HG03565 (cell line): ENCODE measurements at regions not wholly inside any gene's neighbourhood (a gene's known extent, or its start where the extent isn't known, plus 50 kb on each side); places are given as distances from the start of the nearest gene placed in this dataset.
"Not testable (repeated sequence)": the region's sequence is repeated elsewhere in the genome, so short reads cannot be mapped to it uniquely, and the experiment has no call there.

ENCODE experiments used
- ATAC-seq: cut with Tn5 transposase; IDR thresholded peaks from one replicate; pipeline ENCODE4 v1.9.1; 2021; ENCODE audit warnings: mild to moderate bottlenecking, moderate library complexity; ENCODE audit not compliant: unreplicated experiment

DNA sequence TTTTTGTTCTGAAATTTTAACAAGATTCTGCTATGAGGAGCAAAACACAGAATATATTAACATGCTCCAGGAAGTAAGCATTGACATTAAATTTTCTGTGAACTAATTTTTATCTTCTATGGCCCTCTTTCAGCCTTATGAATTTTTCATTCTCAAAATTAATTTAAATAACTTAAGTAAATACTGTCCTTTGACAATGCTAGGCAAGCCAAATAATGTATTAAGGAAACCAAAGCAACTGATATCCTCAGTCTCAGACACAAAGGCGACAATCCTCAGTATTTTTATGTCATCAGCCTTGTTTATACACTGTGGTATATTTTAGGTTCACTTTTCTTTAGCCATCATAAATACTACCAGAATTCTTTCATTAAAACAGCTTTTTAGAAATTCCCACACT lies 159.8 kb downstream of the CGGBP1 start:
- no peak for ATAC-seq

DNA sequence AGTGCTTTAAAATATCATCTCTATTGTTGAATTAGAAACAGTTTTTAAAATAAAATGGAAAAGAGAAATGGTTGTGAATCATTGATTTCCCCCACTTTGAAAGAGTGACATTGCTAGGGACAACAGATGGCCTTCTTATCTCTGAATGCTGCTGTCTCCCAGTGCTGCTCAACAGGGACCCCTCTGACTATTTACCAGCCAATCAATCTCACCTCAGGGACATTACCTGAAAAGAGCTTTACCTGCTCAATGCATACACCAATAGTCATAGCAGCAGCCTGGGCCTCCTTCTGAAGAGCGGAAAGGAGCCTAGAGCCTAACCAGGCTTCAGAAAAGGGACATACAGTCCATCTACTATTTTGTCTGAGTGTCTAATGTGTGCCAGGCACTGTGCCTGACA lies 162.8 kb downstream of the CGGBP1 start:
- no peak for ATAC-seq

DNA sequence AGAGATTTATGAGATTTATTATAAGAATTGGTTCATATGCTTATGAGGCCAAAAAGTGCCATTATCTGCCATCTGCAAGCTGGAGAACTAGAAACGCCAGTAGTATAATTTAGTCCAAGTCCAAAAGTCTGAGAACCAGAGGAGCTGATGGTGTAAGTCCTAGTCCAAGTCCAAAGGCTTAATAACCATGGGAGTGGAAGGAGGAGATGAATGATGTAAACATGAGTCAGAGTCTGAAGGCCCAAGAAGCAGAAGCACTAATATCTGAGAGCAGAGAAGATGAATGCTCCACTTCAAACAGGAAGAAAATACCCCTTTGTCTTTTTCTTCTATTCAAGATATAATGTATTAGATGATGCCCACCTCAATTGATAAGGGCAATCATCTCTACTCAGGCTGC lies 185.7 kb downstream of the CGGBP1 start:
- ATAC-seq, result no peak

DNA sequence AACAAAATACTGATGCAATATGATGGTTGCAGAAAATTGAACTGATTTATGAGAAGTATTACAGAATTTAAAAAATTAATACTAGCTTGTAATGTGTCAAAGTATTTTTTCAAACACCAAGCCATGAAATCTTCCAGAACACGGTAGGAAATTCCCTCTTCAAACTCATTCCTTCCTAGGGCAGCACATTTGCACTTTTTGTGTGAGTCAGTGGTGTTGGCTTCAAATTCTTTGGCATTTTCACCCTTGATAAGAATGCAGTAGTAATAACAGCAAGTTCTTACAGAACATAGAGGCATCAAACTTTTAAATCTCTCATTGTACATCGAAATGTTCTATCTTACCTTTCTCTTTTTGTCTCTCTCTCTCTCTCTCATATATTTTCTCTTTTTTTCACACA lies 191.8 kb downstream of the CGGBP1 start:
- no peak for ATAC-seq

DNA sequence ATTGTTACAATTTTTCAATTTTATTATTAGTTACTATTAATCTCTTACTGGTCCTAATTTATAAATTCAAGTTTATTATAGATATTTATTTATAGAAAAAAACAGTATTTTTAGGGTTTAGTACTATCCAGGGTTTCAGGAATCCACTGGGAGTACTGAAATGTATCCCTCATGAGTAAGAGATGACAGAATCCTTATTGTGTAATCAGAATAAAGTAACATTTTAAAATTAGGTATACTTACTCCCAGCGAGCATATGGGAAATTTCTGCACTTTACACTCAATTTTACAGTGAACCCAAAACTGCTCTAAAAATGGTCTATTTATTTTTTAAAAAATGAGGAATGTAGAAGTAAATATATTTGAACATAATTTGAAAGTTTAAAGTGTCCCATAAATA lies 202.7 kb downstream of the CGGBP1 start:
- no peak for ATAC-seq

DNA sequence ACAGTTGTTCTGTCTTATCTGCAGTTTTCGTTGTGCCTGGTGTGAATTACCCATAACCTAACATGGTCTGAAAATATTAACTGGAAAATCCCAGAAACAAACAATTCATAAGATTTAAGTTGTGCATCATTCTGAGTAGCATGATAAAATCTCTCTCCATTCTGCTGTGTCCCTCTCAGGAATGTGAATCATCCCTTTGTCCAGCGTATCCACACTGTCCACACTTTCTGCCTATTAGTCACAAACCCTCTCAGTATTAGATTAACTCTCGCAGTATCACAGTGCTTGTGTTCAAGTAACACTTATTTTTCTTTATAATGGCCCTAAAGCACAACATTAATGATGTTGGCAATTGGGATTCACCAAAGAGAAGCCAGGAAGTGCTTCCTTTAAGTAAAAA lies 203.2 kb downstream of the CGGBP1 start:
- ATAC-seq, result no peak

DNA sequence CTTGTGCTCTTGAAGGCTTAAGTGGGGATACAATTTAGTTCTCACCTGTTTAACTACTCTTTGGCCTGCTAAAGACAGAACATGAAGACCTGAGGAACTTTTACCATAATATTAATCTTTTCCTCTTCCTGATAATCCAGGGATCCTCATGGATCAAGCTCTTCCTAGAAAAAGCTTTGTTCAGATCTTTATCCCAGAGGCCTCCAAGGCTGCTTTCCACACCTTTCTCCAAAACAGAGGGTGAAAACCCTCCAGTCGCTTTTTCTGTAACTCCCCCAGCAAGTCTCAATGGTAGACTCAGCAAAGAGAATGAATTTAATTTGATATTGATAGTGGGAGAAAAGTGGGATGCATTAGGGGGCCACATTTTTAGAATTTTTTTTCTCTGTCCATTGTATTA lies 203.6 kb downstream of the CGGBP1 start:
- no peak for ATAC-seq

DNA sequence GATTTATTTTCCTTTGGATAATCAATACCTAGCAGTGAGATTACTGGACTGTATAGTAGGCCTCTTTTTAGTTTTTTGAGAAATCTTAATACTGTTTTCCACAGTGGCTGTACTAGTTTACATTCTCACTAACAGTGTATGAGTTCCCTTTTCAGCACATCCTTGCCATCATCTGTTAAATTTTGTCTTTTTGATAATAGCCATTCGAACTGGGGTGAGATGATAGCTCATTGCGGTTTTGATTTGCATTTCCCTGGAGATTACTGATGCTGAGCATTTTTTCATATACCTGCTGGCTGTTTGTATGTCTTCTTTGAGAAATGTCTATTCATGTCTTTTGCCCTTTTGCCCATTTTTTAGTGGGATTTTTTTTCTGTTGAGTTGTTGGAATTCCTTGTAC lies 210.8 kb downstream of the CGGBP1 start:
- no peak for ATAC-seq

DNA sequence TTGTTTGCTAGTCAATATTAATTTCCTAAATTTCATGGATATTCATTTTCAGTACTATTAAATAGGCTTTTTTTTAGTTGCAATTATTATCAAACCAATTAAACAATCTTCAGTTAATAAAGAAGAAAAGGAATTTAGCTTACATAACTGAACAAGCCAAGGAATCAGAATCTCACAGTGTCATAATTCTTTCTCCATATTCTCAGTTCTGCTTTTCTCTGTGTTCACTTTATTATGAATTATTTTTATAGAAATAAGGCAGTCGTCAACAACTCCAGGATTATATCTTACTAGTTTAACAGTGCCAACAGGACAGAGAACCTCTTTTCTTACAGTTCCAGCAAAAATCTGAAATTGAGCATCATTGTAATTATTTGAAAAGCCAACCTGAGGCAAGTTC lies 221.7 kb downstream of the CGGBP1 start:
- no peak for ATAC-seq

DNA sequence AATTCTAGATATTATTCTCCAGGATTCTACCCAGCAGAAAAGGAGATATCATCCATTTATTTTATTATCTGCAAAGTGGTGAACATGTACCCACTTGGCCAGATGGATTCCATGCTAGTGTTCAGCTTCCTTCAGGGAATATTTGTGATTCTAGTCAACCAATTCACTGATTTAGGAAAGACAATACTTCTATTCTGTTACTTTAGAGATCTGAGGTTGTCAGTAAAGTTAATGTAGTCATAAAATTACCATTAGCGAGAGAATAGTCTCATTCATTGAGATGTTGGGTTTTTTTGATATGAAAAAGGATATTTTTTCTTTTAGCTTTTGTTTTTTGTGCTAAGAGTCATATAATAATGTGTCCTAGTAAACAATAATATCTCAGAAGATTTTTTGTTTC lies 222.8 kb downstream of the CGGBP1 start:
- ATAC-seq, result no peak

DNA sequence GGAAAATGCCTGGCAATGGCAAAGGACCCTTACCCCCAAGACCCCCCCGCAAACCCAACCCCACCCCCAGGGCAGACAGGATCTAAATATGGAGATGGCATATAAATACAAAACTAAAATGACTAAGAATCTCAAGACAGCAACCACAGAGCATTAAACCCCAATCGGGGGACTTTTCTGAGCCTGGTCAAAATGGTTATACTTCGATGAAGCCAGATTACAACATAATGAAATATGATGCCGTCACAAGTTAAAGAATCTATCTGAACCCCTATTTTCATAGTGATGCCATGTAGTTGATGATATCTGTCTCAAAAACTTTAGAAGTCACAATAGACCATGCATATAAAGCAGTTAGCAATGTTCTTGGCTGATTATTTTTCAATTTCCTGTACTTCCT lies 223.6 kb downstream of the CGGBP1 start:
- ATAC-seq, result no peak

DNA sequence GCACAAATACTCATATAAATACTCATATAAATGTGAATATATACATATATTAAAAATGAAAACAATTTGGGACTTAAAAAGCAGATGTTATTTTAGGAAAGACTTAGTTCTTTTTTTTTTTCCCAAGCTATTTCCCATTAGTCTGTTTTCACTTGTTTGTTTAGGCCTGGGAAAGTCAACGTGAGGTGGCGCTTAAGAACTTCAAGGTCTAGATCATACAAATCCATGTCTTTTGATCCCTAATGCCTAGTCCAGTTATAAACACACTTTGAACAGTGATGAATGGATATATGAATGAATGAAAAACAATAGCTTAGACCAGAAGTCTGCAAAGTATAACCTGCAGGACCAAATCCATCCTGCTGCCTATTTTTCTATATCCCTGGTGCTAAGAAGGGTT lies 224.5 kb downstream of the CGGBP1 start:
- ATAC-seq, result no peak

DNA sequence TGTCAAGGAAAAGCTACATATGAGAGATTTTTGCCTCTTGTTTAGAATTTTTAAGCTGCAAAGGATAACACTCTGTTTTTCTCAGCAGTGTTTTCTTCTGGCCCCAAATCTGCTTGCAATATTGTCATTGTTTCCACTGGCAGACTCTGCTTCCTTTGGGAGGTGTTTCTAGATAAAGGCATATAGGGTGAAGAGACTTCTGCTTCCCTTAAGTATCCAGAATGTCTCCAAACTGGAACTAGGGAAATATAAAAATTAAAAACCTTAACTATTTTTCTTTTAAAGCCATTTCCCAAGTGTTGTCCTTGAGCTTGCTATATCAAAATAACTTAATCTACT lies 225.8 kb downstream of the CGGBP1 start:
- no peak for ATAC-seq

DNA sequence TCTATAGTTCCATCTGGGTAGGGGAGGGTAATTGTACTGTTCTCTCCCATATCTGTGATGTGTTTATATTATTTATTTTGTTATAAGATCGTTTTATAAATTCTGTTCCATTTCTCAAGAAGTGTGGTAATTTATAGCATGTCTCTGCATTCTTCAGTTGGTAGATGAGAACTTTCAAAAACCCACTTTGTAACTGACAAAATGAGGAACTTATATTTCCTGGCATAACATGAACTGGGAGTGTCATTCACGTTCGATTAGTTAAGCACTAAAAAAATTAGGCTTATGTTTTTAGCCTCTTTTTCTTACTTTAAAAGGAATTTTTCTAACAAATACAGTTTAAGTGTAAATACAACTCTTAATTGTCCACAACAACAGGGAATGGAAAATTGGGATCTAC lies 230.8 kb downstream of the CGGBP1 start:
- ATAC-seq, result no peak

DNA sequence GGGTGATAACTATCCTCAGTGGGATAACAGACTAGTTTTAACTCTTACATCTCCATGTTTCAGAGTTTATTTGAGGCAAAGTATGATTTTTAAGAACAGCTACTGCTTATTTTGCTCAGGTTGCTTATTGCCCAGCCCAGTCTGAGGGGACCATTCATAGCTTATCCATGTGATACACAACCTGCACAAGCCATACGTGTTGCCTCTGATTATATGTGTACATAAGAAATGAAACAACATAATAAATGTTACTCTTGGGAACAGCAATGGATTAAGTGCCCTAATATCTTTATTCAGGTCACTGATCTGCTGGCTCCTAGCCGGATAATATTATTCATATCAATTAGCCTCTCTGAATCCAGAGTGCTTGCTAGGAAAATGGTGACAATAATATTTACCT lies 236.2 kb downstream of the CGGBP1 start:
- no peak for ATAC-seq

DNA sequence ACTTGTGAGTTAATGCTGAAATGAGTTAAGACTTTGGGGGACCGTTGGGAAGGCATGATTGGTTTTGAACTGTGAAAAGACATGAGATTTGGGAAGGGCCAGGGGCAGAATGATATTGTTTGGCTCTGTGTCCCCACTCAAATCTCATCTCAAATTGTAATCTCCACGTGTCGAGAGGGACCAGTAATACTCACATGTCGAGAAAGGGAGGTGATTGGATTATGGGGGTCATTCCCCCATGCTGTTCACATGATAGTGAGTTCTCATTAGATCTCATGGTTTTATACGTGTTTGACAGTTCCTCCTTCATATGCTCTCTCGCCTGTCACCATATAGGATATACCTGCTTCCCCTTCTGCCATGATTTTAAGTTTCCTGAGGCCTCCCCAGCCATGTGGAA lies 245.3 kb downstream of the CGGBP1 start:
- ATAC-seq, result not testable (repeated sequence)

DNA sequence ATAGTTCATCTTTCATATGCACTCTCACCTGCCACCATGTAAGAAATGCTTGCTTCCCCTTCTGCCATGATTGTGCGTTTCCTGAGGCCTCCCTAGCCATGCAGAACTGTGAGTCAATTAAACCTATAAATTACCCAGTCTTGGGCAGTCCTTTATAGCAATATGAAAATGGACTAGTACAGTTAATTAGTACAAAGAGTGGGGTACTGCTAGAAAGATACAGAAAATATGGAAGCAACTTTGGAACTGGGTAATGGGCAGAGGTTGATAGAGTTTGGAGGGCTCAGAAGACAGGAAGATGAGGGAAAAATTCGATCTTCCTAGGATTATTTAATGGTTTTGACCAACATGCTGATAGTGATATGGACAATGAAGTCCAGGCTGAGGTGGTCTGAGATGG lies 246.9 kb downstream of the CGGBP1 start:
- ATAC-seq, result no peak

DNA sequence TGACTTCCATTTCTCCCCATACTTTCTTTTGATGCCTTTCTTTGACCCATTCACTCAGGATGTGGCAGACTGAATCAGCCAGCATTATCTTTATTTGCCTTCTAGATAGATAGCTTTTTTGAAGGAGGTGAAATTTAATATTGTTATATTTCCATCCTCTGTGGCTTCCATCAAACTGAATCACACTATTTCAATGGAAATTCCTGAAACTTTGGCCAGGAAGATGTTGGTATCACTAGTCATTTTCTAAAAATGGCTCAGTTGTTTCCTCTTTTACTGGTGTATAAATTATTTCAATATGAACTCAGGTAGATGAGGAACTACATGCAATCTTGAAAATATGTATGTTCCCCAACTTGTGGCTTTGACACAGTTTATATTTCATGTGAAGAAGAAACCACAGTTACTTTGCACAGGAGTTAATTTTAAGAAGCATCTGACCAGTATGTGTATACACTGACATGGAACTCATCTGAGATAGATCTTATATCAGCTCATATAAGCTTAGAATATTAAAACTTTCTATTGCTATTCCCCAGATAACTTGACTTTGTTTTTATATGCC lies 248.3 kb downstream of the CGGBP1 start:
- no peak for ATAC-seq

DNA sequence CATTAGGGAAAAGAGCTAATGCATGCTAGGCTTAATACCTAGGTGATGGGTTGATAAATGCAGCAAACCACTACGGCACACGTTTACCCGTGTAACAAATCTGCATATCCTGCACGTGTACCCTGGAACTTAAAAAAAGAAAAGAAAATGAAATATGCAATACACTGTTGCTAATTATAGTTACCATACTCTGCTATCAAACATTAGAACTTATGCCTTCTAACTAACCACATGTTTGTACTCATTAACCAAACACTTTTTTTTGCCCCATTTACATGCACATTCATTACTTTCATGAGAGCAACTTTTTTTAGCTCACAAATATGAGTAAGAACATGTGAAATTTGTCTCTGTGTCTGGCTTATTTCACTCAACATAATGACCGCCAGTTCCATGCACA lies 253.1 kb downstream of the CGGBP1 start:
- peak; percentile 77 for ATAC-seq

DNA sequence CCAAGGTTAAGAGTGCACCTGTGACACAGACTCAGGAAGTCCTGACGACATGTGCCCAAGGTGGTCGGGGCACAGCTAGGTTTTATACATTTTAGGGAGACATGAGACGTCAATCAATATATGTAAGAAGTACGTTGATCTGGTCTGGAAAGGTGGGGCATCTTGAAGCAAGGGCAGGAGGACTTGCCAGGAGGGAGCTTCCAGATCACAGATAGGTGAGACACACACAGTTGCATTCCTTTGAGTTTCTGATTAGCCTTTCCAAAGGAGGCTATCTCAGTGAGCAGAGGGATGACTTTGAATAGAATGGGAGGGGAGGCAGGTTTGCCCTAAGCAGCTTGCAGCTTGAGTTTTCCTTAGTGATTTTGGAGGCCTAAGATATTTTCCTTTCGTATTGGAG lies 257.4 kb downstream of the CGGBP1 start:
- ATAC-seq, result no peak

DNA sequence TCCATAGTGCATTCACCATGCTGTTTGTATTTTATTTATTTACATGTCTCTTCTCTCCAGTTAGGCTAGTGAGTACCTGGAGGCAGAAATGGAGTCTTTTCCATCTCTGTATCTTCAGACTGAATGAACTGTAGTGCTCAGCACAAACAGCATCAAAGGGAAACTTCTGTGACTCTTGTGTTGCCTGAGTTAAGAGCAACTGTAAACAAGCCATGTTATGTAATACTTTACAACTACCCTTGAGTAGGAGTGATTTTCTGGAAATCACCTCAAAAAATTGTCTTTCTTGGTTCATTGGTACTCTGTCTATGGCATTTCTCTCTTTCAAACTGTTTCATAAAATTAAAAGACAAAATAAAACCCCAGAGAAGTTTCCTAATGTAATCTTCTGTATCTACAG lies 258.3 kb downstream of the CGGBP1 start:
- no peak for ATAC-seq

DNA sequence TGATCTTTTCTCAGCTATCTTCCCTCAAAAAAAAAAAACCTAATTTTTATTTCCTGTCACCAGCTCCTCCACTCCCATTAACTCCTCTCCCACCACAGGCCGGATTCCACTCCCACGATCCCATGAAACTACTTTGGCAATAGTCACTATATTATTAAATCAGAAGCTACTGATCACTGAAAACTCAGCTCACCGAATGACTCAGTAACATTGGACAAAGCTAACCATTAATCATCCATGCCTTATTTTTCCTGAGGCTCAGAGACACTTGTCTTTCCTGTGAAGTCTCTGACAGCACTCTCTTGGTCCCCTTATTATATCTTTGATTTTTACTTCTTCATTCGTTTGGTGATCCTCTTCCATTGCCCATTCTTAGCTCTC lies 260.2 kb downstream of the CGGBP1 start:
- no peak for ATAC-seq

DNA sequence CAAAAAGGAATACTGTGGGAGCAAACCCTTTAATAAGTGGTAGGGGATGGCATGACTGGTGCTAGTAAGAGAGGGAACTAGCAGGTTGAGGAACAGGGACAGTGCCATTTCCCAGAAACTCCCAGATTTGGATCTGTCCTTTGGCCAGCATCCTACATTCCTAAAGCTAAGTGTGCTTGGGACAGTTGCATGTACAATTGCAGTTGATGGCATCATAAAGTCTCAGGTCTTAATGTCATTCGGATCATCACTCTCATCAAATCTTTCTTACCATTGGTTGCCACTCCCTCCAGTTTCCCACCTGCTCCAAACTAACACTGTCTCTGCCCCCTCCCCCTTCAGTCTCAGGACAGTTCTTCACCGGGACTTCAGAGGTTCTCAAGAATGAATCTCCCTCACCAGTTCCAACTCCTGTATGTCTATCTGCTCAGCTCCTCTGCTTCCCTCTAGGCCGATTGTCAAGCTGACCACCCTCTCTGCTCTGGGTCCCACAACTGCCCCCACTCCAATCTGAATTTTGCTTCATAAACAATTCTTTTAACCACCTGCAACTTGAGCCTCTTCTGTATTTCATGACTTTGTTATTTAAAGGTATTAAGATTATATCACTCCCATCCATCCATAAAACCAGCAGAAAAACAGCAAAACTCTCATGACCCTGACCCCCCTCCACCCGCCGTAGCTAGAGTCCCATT lies 260.8 kb downstream of the CGGBP1 start:
- no peak for ATAC-seq
